ENCODE measurements at regions not wholly inside any gene's neighbourhood (a gene's known extent, or its start where the extent isn't known, plus 50 kb on each side); places are given as distances from the start of the nearest gene placed in this dataset.

DNA sequence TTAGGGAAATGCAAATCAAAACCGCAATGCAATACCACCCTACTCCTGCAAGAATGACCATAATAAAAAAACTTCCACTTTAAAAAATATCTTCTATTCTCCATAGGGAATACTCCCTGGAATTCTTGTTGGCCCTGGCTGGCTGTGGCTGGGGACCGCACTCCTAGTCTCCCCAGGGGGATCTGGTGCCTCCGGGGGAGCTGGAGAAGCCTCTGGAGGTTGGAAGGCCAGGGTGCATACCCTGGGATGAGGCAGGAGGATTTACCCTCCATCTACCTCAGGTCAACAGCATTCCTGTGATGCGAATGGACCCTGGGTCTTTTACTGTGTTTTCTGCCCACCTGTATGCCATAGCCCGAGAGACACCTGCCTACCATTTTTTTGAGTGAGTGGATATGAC is 120.0 kb upstream of the ZNF536 start:
- no peaks in the 10 kb centered on the region for H3K9me2 ChIP-seq (ENCODE audit: low read depth, low read length)
- no peaks in the 10 kb centered on the region for H3K79me2 ChIP-seq (ENCODE audit: insufficient read depth, low read length)
- no peaks in the 10 kb centered on the region; the same call in 1 of the 2 replicates for H3K27me3 ChIP-seq (ENCODE audit: insufficient read depth, low read length)
- H4K20me1 ChIP-seq (ENCODE audit: insufficient read depth, low read length) = no peaks in the 10 kb centered on the region
- H3K9ac ChIP-seq (ENCODE audit: low read length) = no peak overlapping the region
- no peak overlapping the region for H3K4me2 ChIP-seq (ENCODE audit: low read length)
- no peaks in the 10 kb centered on the region for H3K9me3 ChIP-seq (ENCODE audit: low read length)
- H3K4me1 ChIP-seq (ENCODE audit: insufficient read depth, low read length, severe bottlenecking) = no peaks in the 10 kb centered on the region
- no peak overlapping the region for H2AFZ ChIP-seq (ENCODE audit: low read length)
- TF ChIP-seq, protein P1, sequence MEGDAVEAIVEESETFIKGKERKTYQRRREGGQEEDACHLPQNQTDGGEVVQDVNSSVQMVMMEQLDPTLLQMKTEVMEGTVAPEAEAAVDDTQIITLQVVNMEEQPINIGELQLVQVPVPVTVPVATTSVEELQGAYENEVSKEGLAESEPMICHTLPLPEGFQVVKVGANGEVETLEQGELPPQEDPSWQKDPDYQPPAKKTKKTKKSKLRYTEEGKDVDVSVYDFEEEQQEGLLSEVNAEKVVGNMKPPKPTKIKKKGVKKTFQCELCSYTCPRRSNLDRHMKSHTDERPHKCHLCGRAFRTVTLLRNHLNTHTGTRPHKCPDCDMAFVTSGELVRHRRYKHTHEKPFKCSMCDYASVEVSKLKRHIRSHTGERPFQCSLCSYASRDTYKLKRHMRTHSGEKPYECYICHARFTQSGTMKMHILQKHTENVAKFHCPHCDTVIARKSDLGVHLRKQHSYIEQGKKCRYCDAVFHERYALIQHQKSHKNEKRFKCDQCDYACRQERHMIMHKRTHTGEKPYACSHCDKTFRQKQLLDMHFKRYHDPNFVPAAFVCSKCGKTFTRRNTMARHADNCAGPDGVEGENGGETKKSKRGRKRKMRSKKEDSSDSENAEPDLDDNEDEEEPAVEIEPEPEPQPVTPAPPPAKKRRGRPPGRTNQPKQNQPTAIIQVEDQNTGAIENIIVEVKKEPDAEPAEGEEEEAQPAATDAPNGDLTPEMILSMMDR (IDR thresholded peaks at IDR 0.05; ENCODE audit: low read length) = no peak
- TF ChIP-seq EZH2 (IDR thresholded peaks at IDR 0.05; ENCODE audit: borderline replicate concordance, low read length) = no peak
- H3K36me3 ChIP-seq (ENCODE audit: insufficient read depth, low read length) = no peaks in the 10 kb centered on the region
- no peak overlapping the region for H3K27ac ChIP-seq (ENCODE audit: low read depth, low read length, poor library complexity, severe bottlenecking)
- no peaks in the 10 kb centered on the region for H3F3A ChIP-seq (ENCODE audit: insufficient read depth, low read length)
- H3K4me3 ChIP-seq (ENCODE audit: low read depth, low read length, poor library complexity, severe bottlenecking) = no peak overlapping the region

DNA sequence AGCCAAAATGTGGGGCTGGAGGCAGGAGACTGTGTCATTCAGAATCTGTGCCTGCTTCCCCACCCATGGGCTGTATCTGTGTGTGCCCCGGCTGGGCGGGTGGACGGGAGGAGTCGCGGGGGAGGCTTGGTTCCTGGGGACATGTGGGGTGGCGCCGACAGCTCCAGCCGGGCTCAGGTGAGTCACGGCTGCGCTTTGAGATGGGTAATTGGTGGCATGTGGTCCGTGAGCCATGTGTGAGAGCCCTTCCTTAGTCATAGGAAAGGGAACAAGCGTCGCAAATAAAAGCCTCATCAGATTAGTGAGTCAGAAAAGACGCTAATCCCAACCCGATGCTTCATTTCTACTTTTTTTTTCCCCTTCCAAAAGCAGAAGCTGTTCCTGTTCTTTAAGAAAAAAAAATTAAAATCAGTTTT is 118.6 kb upstream of the ZNF536 start:
- Histone ChIP-seq H2AFZ (ENCODE audit: low read length) (no peak overlapping the region), H3F3A (ENCODE audit: insufficient read depth, low read length) (no peaks in the 10 kb centered on the region), H3K4me1 (ENCODE audit: insufficient read depth, low read length, severe bottlenecking) (no peaks in the 10 kb centered on the region), H3K4me3 (ENCODE audit: low read depth, low read length, poor library complexity, severe bottlenecking) (no peak overlapping the region), H3K79me2 (ENCODE audit: insufficient read depth, low read length) (no peaks in the 10 kb centered on the region), H3K27me3 (ENCODE audit: insufficient read depth, low read length) (no peaks in the 10 kb centered on the region; the same call in 1 of the 2 replicates), H3K9me2 (ENCODE audit: low read depth, low read length) (no peaks in the 10 kb centered on the region), H4K20me1 (ENCODE audit: insufficient read depth, low read length) (no peaks in the 10 kb centered on the region), H3K9ac (ENCODE audit: low read length) (no peak overlapping the region), H3K27ac (ENCODE audit: low read depth, low read length, poor library complexity, severe bottlenecking) (no peak overlapping the region), H3K4me2 (ENCODE audit: low read length) (no peak overlapping the region), H3K9me3 (ENCODE audit: low read length) (no peaks in the 10 kb centered on the region), H3K36me3 (ENCODE audit: insufficient read depth, low read length) (no peaks in the 10 kb centered on the region)
- no peak for TF ChIP-seq EZH2 (IDR thresholded peaks at IDR 0.05; ENCODE audit: borderline replicate concordance, low read length)

DNA sequence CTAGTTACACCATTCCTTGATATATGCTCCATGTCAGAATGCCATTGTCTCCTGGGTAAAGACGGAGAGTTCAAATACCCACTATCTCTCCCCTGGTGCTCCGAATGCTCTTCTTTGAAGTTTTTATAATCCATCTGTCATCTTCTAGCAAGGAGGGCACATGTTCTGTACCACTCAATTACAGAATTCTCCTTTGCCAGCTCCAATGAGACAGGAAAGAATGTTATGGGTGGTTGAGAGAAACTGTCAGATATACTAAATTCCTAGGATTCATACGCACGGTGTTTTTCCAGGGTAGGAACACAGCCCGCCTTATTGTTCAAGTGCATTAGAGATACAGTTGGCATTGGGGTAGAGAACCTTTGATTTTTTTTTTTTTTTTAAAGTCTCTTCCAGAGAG is 118.0 kb upstream of the ZNF536 start:
- no peak overlapping the region for H2AFZ ChIP-seq (ENCODE audit: low read length)
- no peaks in the 10 kb centered on the region for H4K20me1 ChIP-seq (ENCODE audit: insufficient read depth, low read length)
- no peak overlapping the region for H3K4me3 ChIP-seq (ENCODE audit: low read depth, low read length, poor library complexity, severe bottlenecking)
- H3F3A ChIP-seq (ENCODE audit: insufficient read depth, low read length) = no peaks in the 10 kb centered on the region
- H3K27ac ChIP-seq (ENCODE audit: low read depth, low read length, poor library complexity, severe bottlenecking) = no peak overlapping the region
- no peak overlapping the region for H3K4me2 ChIP-seq (ENCODE audit: low read length)
- TF ChIP-seq EZH2 (IDR thresholded peaks at IDR 0.05; ENCODE audit: borderline replicate concordance, low read length) = no peak
- TF ChIP-seq, protein P1 (IDR thresholded peaks at IDR 0.05; ENCODE audit: low read length) = no peak
- H3K9me2 ChIP-seq (ENCODE audit: low read depth, low read length) = no peaks in the 10 kb centered on the region
- no peaks in the 10 kb centered on the region for H3K79me2 ChIP-seq (ENCODE audit: insufficient read depth, low read length)
- no peaks in the 10 kb centered on the region for H3K9me3 ChIP-seq (ENCODE audit: low read length)
- H3K4me1 ChIP-seq (ENCODE audit: insufficient read depth, low read length, severe bottlenecking) = no peaks in the 10 kb centered on the region
- H3K36me3 ChIP-seq (ENCODE audit: insufficient read depth, low read length) = no peaks in the 10 kb centered on the region
- no peak overlapping the region for H3K9ac ChIP-seq (ENCODE audit: low read length)
- H3K27me3 ChIP-seq (ENCODE audit: insufficient read depth, low read length) = no peaks in the 10 kb centered on the region; the same call in 1 of the 2 replicates

DNA sequence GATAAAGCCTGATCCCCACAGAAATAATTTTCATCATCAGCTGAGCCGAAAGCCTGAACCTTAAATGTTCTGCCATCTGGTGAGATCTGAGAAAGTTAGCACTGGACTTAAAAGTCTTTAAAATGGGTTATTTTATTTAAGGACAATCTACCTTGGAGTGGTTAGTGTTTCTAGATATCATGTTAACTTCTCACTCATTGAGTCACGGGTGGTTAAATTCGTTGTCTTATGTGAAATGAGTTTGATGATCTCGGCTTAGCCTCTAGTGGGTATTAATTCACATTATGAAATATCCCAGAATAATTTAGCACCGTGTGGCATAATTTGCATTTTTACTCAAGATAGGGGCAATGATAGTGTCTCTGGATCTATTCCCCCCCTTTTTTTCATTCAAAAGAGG is 117.4 kb upstream of the ZNF536 start:
- Histone ChIP-seq H3F3A (ENCODE audit: insufficient read depth, low read length) (no peaks in the 10 kb centered on the region), H3K9me3 (ENCODE audit: low read length) (no peaks in the 10 kb centered on the region), H3K4me1 (ENCODE audit: insufficient read depth, low read length, severe bottlenecking) (no peaks in the 10 kb centered on the region), H3K4me3 (ENCODE audit: low read depth, low read length, poor library complexity, severe bottlenecking) (no peak overlapping the region), H2AFZ (ENCODE audit: low read length) (no peak overlapping the region), H3K36me3 (ENCODE audit: insufficient read depth, low read length) (no peaks in the 10 kb centered on the region), H3K9ac (ENCODE audit: low read length) (no peak overlapping the region), H3K4me2 (ENCODE audit: low read length) (no peak overlapping the region), H3K27ac (ENCODE audit: low read depth, low read length, poor library complexity, severe bottlenecking) (no peak overlapping the region), H3K79me2 (ENCODE audit: insufficient read depth, low read length) (no peaks in the 10 kb centered on the region), H4K20me1 (ENCODE audit: insufficient read depth, low read length) (no peaks in the 10 kb centered on the region), H3K27me3 (ENCODE audit: insufficient read depth, low read length) (no peaks in the 10 kb centered on the region; the same call in 1 of the 2 replicates), H3K9me2 (ENCODE audit: low read depth, low read length) (no peaks in the 10 kb centered on the region)
- TF ChIP-seq EZH2 (IDR thresholded peaks at IDR 0.05; ENCODE audit: borderline replicate concordance, low read length) = no peak
- TF ChIP-seq, protein P1 (IDR thresholded peaks at IDR 0.05; ENCODE audit: low read length) = no peak
